ENCODE measurements at regions not wholly inside any gene's neighbourhood (a gene's known extent, or its start where the extent isn't known, plus 50 kb on each side); places are given as distances from the start of the nearest gene placed in this dataset.
"Not testable (repeated sequence)": the region's sequence is repeated elsewhere in the genome, so short reads cannot be mapped to it uniquely, and the experiment has no call there.

DNA sequence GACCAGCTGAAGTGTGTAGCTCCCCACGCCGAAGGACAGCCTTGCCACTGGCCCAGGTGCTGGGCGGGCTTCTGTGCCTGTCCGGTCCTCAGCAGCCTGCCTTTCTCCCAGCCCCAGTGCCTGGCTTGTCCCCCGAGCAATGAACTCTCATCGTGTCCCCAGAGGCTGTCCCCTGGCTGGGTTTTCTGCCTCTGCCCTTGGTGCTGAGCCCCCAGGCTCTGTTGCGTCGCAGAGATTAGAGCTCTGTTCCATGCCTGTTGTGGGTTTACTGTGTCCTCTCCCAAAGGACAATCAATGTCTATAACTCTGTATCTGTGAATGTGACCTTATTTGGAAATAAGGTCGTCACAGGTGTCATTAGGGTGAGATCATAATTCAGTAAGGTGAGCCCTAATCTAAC is 226.1 kb upstream of the SHH start:
- H3K27ac ChIP-seq = no peak overlapping the region
- no peak overlapping the region for H3K4me3 ChIP-seq

DNA sequence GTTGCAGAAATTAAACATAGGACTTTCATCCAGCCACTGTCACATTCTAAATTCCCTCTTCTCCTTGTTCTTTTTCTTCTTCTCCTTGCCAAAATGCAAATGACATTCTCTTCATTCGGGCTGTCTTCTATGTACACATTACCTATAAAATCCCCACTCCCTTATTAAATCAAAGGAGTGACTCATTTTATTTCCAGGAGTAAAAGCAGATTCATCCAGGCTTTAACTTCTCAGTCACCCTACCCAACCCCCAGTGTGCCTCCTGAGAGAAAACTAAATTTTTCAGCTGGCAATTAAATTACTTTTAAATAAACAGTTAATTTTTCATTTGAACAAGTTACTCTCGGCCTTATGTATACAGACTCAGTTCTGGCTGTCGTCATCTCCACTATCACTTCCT is 223.9 kb upstream of the SHH start:
- Histone ChIP-seq H3K27ac (no peak overlapping the region), H3K4me3 (no peak overlapping the region)

DNA sequence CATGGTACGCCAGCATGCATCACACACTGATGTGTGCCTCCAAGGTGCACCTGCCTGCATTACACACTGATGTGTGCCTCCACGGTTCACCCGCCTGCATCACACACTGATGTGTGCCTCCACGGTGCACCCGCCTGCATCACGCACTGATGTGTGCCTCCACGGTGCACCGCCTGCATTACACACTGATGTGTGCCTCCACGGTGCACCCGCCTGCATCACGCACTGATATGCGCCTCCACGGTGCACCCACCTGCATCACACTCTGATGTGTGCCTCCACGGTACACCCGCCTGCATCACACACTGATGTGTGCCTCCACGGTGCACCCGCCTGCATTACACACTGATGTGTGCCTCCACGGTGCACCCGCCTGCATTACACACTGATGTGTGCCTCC is 223.1 kb upstream of the SHH start:
- H3K4me3 ChIP-seq, H3K27ac ChIP-seq: not testable (repeated sequence)

DNA sequence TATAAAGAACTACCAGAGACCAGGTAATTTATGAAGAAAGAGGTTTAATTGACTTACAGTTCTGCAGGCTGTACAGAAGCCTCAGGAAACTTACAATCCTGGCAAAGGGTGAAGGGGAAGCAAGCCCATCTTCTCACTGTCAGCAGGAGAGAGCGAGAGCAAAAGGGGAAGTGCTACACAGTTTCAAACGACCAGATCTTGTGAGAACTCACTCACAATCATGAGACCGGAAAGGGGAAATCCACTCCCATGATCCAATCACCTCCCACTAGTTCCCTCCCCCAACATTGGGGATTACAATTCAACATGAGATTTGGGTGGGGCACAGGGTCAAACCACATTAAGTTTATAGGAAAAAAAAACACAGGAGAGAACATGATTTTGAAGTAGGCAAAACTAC is 222.1 kb upstream of the SHH start:
- H3K27ac ChIP-seq = no peak overlapping the region
- no peak overlapping the region for H3K4me3 ChIP-seq

DNA sequence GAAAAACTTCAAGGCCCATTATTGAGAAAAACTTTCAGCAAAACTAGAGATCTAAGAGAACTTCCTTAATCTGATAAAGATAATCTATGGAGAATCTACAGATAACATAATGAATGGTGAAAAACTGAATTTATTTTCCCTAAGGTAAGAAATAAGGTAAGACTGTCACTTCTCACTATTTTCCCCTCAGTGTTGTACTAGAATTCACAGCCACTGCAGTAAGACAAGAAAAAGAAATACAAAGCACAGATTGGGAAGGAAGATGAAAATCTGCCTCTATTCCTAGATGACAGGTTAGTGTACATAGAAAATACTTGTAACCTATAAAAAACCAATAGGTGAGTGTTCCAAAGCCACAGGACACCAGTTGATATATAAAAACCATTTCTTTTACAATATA is 220.7 kb upstream of the SHH start:
- Histone ChIP-seq H3K4me3 (no peak overlapping the region), H3K27ac (no peak overlapping the region)

DNA sequence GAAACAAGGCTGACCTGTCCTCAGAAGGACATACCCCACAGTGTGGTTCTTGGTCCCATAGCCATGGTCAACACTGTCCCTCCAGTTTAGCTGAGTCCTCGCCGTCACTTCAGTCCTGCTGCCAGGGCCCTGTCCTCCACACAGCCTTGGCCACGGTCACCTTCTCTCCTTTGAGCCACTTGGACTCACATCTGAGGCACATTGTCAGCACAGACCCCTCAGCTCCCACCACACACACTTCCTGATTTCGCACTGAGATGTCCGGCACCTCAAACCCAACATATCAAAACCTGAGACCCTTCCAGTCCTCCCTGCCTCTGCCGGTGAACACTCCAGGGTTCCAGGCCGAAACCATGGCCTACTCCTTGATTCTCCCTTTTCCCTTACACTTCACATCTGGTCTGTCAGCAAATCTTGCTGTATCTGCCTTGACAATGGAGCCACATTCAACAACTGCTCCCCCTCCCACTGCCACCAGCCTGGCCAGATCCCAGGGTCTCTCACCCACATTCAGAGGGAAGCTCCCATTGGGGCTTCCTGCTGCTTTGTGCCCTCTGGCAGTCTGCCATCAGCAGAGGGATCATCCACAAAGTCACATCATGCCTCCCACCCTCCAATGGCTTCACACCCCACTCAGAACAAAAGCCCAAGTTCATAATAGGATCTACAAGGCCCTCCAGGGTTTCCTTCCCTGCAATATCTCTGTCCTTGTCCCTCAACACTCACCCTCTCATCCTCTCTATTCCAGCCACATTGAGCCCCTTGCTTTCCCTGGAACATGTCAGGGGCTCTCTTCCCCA is 219.6 kb upstream of the SHH start:
- Histone ChIP-seq H3K27ac (no peak overlapping the region), H3K4me3 (no peak overlapping the region)

DNA sequence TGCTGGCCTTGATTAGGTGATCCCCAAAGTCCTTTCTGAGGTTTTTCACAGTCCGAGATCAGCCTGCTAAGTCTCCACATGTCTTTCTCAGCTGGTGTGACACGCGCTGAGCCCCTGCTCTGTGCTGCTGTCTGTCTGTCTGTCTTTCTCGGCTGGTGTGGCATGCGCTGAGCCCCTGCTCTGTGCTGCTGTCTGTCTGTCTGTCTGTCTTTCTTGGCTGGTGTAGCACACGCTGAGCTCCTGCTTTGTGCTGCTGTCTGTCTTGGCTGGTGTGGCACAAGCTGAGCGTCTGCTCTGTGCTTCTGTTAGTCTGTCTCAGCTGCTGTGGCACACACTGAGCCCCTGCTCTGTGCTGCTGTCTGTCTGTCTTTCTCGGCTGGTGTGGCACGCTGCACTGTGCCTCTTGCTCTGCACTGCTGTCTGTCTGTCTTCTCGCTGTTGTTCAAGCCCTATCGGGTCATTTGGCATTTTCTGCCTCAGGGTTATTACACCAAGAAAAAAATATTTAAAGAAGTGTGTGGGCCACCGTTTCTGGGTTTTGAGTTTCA is 217.3 kb upstream of the SHH start:
- no peak overlapping the region for H3K27ac ChIP-seq

DNA sequence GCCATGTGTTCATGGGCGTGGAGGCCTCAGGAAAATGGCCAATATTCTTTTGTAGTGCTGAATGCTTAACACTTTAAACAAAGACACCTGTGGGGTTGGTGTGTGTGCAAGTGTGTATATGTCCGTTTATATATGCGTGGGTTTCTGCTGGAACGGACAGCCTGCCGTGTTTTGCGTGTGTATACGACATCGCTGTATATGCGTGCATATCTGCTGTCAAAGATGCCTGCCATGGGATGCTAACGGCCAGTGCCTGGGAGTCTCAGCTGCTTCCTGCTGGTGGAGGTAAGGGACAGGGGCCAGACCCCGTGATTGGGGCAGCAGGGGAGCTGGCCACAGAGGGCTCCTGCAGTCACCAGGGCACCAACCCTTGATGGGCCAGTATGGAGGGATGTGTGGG is 216.3 kb upstream of the SHH start:
- Histone ChIP-seq H3K4me3 (no peak overlapping the region), H3K27ac (no peak overlapping the region)

More for the DNA sequence above, 217.3 kb upstream of the SHH start:
- no peak overlapping the region for H3K4me3 ChIP-seq

DNA sequence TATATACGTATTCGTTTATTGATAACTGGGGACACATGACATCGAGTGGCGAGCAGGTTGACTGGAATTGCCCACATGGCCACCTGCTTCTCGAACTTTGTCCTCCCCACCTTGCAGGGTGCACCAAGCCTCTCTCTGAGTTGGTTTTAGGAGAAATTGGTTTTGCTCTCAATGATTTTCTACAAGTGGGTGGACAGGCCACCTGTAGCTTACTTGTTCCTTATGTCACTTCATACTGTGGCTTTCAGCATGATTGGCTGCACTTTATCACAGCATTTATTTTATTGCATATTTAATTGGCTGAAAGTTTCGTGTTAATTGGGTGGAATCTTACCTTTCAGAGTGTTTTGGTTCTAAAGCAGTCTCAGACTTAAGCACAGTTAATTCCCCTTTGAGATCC is 215.6 kb upstream of the SHH start:
- no peak overlapping the region for H3K27ac ChIP-seq
- H3K4me3 ChIP-seq = no peak overlapping the region

DNA sequence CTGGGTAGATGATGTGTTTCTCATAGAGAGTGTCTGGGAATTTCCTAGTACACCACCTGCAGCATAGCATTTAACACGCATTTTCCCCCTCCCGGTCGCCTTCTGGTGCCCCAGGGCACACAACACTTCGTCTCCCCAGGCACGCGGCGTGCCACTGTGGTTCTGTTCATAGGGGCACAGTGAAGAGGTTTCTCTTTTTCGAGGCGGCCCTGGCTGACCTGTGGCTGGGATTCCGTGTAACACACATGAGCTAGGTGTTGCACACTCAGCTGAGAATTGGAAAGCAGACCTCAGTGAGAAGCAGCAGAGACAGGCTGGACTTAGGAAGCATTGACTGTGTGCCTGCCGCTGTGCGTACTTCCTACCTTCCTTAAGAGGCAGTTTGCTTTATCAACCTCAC is 214.3 kb upstream of the SHH start:
- H3K4me3 ChIP-seq = no peak overlapping the region
- no peak overlapping the region for H3K27ac ChIP-seq

DNA sequence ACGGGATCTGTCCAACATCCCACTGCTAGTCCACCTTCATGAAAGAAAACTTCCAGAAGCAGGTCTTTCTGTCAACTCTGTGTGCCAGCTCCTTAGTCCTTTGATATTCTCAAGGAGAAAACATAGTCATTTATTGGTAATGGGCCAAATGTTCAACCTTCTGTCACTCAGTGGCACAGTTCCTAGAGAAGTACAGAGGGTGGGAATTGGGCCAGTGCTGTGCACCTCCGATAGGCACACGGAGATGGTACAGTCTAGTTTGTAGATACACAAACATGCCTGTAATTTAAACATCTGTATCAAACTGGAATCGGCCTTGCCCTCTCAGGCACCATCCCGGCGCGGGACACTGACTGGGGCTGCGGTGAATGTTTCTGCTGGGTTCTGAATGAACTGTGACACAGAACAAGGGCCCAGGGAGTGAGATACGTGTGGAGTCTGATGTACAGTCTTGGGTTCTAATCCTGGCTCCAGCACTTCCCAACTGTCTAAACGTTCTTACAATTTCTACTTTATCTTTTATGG is 213.9 kb upstream of the SHH start:
- Histone ChIP-seq H3K27ac (no peak overlapping the region), H3K4me3 (no peak overlapping the region)

DNA sequence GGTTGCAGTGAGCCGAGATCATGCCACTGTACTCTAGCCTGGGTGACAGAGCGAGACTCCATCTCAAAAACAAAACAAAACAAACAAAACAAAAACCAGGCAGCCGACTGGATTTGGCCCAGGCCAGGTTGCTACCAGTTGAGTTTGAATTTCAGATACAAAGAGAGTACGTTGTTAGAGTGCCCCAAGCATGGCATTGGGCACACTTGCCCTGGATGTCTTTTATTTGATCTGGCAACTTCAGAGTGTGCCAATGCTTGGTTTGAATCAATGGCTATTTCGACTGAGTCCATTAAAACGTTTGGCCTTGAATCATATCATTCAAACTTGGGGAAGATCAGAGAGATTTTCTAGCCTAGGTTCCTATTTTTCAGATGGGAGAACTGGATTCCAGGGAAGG is 213.4 kb upstream of the SHH start:
- no peak overlapping the region for H3K4me3 ChIP-seq
- no peak overlapping the region for H3K27ac ChIP-seq

DNA sequence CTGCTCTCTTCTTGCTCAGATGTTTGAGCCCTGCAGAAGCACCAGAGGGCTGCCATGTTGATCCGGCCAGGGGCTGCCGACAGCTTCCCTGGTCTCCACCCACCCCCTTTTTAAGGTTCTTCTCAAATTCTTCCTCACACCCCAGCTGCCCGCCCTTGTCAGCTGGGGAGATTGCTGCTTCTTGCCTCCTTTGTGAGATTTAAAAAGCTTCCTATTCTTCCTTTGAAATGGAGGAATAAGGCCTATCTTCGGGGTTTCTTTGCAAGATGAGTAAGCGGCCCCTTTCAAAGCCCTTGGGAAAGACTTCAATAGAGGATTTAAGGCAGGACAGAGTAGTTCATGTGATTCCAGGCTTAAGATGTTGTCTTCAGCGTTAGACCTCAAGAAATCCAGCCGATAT is 211.9 kb upstream of the SHH start:
- Histone ChIP-seq H3K27ac (no peak overlapping the region), H3K4me3 (no peak overlapping the region)

DNA sequence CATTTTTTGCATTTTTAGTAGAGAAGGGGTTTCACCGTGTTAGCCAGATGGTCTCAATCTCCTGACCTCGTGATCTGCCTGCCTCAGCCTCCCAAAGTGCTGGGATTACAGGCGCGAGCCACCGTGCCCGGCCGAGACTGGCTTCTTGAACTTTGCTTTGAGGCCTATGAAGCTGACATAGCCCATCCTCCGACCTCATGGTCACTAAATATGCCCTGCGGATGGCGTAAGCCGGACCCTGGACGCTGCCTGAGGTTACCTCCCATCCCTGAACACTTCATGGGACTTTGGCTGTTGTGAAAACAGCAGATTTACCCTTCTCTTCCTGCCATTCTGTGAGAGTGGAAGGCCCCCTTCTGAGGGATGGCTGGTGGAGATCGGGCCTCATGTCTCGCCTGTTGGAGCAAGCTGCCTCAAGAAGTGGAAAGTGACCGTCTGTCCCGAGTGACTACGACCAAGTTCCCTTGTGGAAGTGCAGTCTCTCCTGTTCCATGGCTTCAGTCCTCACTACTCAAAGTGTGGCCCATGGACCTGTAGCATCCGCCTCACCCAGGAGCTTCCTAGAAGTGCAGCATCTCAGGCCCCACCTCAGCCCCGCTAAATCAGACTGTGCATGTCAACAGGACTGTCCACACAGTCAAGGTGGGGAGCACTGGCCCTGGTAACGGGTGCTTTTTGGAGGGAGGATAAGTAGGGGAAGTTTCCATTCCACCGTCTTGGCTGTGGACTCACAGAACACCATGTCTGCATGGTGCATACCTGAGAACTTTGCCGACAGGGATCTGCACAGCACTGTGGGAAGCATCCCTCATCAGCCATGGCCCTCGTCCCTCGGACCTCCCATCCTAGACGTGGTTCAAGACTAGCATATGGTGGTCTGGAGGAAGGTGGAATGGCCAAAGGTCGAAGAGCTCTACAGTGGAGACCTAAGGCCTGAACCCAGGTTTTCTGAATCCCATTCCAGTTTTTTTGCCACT is 210.5 kb upstream of the SHH start:
- Histone ChIP-seq H3K4me3 (no peak overlapping the region), H3K27ac (no peak overlapping the region)

DNA sequence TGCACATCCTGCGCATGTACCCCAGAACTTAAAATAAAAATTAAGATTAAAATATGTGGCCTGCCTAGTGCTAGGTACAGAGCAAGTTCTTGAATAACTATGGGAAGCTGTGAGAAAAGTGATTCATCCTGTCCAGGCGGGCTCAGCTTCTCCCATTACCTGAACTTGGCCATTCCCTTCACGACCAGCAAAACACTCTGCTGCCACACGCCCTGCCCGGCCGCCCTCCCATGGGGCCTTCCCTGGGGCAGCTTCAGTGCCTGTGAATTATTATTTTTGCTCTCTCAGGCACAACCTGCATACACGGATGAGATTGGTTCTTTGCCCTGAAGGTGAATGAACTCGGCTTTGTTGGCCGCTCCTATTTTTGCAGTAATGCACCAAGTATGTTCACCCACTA is 209.2 kb upstream of the SHH start:
- no peak overlapping the region for H3K4me3 ChIP-seq
- no peak overlapping the region for H3K27ac ChIP-seq

DNA sequence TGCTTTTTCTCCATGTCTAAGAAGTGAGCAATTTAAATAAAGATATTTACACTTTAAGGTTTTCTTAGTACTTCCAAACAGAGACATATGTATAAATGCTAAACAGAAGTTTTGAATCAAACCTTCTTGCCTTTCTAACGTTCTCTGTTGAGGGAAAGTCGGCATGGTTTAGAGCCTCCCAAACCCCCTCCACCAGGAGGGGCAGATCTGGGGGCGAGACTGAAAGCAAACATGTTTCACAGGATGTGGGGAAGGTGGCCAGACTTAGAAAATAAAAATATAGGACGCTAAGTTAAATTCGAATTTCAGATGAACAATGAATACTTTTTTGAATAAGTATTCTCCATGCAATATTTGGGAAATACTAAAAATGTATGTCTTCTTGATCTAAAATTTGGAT is 208.3 kb upstream of the SHH start:
- H3K27ac ChIP-seq = no peak overlapping the region
- no peak overlapping the region for H3K4me3 ChIP-seq

DNA sequence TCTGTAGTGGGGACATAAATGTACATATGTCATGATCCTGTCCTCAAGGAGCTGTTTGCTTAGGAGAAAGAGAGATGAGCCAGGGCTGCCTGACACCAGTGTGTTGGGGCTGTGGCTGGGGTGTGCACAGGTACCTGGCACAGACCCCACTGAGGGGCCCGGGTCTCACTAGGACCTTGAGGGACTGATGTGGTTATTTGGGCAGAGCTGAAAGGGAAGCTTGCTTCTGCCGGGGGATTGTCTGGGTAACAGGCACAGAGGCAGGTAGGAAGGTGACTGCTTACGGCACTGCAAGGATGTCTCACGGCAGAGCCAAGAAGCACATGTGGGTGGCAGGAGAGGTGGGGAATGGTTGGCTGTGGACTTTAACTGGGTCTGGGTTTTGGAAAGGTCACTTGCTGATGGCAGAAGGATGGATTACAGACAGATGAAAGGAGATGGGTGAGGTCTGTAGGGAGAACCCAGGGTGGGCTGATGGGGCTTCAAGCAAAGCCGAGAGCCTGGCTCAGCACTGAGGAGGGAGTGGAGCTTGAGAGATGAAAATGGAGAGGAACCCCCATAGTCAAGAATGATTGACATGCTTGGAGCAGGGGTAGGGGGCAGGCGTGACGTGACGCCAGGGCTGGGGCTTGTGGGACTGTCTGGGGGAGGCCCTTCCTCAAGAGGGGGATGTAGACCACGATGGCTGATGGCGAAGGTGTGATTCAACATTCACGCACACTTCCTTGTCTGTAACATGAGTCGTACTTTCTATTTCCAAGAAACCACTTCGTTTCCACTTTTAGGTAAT is 207.7 kb upstream of the SHH start:
- Histone ChIP-seq H3K4me3 (no peak overlapping the region), H3K27ac (no peak overlapping the region)

DNA sequence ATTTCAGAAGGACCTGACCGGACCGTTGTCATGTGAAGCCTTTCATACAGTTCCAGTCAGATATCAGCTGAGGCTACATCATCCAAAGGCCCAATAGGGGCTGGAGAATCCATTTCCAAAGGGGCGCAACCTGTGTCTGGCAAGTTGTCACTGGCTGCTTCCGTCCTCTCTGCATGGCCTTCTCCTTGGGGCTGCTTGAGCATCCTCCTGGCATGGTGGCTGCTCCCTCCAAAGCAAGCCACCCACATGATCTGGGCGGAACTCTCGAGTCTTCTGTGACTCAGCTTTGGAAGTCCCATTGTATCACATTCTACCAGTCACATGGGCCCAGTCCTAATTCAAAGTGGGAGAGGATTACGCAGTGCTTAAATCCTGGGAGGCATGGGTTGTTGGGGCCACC is 207.0 kb upstream of the SHH start:
- no peak overlapping the region for H3K27ac ChIP-seq
- H3K4me3 ChIP-seq = no peak overlapping the region

DNA sequence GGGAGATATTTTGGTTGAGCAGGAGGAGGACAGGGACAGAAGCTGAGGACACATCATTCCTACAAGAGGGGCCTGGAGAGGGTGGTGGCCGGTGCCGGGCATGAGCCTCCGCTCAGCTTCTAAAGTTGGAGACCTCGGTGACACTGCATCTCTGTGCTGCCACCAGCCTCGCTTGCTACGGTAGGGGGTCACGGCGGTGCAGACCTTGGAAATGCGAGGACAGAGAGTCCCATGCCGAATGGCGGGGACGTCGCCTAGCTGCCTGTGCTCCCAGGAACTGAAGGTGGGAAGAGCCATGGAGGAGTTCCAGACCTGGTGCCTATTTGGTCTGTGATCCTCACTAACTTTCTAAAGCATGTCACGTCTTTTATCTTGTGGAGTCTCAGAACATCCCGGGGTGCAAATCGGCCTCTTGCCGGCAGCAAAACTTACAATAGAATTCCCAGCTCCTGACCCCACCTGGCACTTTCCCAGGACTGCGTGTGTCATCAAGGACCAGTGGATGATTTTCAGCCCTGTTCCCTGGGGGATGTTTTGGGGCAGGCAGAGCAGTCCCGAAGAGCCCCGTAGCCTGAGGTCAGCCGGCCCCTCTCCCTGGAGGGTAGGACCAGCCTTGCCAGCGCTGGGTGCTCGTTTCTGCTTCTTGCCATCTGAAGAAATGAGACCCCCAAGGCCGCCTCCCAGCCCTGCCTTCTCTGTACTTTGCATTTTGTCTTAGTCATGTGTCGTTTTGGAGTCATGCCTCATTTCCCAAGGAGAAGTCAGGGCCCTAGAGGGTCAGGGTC is 205.8 kb upstream of the SHH start:
- no peak overlapping the region for H3K27ac ChIP-seq
- no peak overlapping the region for H3K4me3 ChIP-seq
